HG03060 (cell line): ENCODE measurements at regions not wholly inside any gene's neighbourhood (a gene's known extent, or its start where the extent isn't known, plus 50 kb on each side); places are given as distances from the start of the nearest gene placed in this dataset.

Source experiments
- ATAC-seq: cut with Tn5 transposase; IDR thresholded peaks from one replicate; pipeline ENCODE4 v1.9.1; 2021; ENCODE audit warnings: low read depth, moderate number of reproducible peaks; ENCODE audit not compliant: unreplicated experiment

GRCh38 chr11:15481871-15482270 is 367.1 kb downstream of the INSC start:
- ATAC-seq, result no peak

DNA sequence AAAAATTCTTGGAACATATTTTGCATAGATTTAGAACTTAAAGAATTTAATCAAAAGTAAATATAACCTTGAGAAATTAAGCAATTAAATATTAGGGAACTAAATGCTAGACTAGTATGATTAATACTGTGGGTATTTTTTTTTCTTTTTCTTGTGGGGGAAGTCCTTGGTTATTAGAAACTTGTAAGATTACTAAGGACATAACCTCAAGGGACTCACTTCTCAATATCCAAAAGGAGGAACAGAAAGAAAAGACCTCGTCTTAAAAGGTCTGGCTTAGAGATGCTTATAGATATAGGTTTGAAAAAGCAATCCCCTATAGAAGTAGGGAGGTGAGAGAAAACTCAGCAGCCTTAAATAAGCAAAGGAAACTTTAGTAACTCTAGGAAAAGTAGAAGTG is 368.5 kb downstream of the INSC start:
- peak; percentile 44 for ATAC-seq

DNA sequence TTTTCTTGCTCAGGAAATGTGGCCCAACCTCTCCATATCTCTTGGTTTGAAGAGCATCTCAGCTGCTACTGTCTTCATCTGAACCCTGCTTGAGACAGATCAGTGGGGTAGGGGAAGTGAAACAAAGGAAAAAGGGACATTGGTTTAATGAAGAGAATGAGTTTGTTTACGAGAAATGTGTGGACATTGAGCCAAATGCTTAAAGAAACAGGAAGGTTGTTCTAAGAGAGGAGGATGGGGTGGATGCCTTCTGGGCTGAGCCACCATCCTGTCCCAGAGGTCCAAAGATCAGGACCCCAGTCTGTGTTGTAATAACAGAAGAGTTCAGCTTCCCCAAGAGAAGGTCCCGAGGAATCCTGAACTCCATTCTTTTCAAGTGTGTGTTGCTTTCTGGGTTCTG is 369.7 kb downstream of the INSC start:
- no peak for ATAC-seq

DNA sequence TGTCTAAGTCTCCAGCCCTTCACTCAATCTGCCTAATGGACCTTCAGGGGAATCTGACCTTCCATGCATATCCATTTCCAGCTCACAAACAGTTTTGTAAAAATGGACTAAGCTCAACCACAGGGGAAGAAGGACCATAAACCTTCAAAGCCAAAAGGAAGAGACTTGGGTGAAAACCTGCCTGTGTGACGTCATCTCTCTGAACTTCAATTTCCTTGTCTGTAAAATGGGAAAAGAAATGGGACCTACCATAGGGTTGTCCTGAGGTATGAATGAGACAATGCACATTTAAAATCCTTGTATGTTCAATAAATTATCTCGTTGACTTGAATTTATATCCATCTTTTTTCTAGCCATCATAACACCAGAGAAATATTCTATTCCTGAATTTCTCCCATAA is 370.7 kb downstream of the INSC start:
- no peak for ATAC-seq

- no peak for ATAC-seq
Measured at GRCh38 chr11:15489281-15489680, 374.6 kb downstream of the INSC start.

DNA sequence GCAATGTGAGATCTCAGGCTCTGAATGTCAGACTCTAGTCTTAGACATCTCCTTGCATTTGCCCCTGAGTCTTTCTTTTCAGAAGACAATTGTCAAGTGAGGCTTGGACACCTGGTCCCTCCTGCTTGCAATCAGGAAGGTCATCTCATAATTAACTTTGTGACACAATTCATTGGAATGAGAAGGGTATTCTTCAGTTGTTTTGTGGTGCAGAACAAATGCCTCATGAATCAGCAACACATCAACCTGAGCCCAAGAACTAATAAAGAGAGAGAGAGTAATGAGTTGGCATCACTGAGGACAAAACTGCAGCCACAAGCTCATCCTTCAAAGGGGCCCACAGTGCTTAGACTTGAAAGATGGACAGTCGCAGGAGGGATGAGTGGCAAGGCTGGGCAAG is 375.8 kb downstream of the INSC start:
- no peak for ATAC-seq

DNA sequence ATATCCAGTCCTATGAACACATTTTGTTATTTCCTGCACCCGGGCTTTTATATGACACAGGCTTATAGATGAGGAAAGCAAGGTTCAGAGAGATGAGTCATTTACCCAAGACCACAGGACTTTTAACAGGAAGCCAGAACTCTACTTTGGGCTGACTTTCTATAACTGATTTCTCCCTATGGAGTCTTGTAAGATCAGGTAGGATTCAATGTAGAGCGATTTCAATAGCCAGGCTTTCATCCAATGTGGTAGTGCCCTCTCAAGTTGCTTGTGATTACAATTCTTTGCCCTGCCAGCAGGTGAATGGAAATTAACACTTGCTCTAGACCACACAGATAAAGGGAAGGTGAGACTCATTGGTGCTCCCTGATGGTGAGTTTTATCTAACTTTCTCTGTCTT is 378.3 kb downstream of the INSC start:
- ATAC-seq, result no peak

DNA sequence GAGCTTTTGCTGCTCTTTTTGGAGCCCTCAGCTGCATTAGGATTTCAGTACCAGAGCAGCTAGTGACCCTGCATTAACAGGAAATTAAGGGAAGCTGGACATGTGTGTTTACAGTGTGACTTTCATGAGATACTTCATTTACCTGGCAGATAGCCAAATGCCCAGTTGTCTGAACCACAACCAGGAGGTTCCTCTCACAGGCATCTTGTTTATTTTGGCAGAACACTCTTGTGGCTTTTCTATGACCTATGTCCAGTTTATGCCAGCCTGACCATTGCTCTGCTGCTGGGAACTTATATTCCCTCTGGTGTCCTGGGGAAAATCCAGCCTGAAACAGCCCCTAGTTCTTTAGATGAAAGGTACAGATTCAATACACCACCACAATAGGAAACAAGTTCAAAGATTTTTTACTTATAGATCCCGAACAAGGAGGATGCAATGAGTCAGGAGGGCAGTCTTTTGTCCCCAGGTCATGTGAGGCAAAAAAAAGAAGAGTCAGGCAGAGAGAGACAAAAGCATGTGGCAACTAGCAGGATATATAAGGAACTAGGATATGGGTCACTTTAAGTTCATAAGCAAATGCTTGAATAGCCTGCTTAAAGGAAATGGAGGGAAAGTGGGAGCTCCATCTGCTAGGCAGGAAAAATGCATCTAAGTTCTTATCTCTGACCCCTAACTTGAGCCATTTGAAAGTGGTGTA is 379.3 kb downstream of the INSC start:
- ATAC-seq, result no peak

DNA sequence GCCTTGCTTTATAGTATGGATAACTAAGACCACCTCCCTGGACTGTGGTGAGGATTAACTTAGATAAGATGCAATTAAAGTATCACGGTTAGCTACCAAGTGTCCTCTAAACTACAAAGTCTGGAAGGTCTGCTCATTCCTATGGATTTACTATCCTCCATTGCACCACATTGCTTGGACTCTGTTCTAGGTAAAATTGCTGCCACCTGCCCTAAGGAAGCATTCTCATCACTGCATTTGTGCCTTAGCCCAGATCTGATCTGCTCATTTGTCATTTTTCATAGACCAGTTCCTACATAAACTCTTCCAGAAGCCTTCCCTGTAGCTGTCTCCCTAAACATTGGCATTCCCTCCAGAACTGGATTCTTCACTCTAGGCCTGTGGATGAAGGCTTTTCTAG is 380.0 kb downstream of the INSC start:
- no peak for ATAC-seq

DNA sequence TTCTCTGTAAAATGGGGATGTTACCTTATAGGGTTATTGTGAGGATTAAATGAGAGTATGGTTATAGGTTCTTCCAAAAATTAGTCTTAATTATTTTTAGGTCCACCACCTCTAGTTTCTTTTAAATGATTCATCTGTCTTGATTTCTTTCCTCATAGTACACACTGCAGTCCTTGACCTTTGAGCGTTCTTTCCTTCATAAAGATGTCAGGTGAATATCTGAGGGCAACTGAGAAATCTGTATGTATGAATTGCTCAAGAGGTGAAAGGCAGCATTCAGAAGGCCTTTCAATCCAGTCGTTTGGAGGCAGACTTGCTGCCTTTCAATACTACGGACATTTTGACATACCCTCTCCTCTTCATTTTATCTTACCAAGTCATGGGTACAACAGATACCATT is 380.7 kb downstream of the INSC start:
- no peak for ATAC-seq

DNA sequence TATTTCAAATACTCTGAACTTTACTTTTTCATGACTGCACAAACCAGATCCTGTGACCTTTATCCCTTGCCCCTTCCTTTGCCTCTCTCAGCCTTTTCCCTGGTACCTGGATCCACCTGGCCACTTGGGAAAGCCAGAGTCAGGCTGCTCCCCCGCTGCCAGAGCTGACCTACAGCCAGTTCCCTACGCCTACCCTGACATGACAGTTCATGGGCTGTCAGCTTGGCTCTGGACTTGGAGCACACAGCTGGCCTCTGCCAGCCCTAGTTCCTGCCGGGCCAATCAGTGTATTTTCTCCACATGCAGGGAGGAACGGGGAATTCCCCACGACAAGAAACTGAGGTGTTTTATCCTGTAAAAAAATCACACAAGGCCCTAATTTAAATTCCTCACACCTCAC is 382.6 kb downstream of the INSC start:
- no peak for ATAC-seq

DNA sequence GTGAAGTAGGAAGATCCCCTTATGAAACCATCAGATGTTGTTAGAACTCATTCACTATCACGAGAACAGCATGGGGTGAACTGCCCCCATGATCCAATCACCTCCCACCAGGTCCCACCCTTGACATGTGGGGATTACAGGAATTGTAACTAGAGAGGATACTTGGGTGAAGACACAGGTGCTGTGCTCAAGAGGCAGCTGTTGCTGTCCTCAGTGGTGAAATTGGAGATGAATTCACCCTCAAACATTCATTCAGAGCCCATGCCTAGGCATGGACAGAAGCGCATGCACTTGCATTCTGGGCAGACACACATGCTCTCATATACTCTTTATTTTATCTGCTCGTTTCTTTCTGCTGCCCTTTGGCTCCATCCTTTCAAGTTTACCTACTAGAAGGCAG is 385.0 kb downstream of the INSC start:
- no peak for ATAC-seq

DNA sequence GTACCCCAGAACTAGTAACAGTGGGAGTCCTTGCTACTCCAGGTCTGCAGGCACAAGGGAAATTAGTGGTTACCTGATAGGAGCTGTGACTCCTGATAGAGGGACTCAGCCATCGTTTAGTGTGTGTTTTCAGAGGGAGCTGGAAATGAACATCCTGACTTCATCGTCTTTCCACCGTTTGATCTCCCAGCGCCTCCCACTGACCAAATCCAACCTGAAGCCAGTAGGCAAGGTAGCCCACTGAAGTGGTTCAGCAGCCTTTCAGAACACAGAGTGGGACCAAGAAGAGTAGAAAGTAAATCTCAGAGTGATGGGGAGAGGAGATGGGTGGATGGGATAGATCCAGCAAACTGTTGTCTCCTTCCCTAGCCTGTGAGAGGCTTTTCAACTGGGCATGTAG is 385.9 kb downstream of the INSC start:
- ATAC-seq, result no peak

GRCh38 chr11:15501566-15501965 is 386.8 kb downstream of the INSC start:
- no peak for ATAC-seq

DNA sequence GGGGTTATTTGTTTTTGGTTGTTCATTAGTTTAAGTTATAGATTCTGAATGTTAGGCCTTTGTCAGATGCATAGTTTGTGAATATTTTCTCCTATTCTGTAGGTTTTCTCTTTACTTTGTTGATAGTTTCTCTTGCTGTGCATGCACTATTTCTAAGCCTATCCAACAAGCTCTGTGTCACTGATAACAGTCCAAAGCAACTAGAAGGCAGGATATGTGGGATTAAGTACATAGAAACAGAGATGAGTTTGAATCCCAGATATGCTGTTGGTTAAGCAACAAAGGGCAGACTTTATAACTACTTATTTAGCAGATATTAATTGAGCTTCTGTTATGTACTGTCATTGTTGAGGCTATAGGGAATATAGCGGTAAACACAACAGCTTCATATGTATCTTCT is 390.4 kb downstream of the INSC start:
- ATAC-seq, result no peak

GRCh38 chr11:15507592-15507991 is 392.9 kb downstream of the INSC start:
- no peak for ATAC-seq

GRCh38 chr11:15509082-15509481 is 394.4 kb downstream of the INSC start:
- no peak for ATAC-seq

DNA sequence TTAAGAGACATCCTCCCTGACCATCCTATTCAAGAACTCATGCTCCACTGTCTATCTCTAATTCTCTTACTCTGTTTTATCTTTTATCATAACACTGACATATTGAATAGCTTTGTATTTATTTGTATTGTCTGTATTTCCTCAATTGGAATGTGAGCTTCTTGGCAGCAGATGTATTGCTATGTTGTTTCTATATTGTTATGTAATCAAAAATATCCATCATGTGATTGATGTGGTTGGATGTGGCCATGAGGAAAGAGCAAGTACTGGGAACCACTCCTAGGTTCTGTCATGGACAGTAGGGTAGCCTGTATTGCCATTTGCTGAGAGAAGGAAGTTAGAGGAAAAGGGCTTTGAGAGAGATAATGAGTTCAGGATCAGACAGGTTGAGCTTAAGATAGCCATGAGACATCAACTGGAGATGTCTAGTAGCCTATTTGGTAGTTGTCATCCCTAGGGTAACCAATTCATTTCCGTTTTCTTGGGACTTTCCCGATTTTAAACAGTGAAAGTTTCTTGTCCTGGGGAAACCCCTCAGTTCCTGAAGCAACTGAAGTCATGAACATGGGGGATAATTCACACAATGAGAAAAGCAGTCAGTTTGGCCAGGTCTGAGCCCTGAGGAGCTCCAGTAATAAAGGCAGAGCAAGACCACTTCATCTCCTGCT is 404.5 kb downstream of the INSC start:
- no peak for ATAC-seq

DNA sequence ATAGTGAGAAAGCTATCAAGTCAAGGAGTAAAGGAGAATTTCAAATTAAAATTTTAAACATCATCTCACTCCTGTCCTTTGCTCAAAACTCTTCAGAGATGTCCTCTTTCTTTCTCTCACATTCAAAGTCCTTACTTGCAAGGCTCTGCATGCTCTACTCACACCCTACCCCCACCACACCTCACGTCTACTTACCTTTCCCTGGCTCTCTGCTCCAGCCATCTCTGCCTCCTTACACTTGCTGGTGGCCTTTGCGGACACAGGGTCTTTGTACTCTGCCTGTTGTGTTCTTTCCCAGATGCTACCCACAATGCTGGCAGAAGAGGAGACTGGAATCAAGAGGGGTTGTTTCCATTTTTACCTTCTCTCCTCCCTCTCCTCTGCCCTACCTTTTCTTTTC is 405.2 kb downstream of the INSC start:
- no peak for ATAC-seq

GRCh38 chr11:15523543-15523942 is 408.8 kb downstream of the INSC start:
- ATAC-seq, result no peak

GRCh38 chr11:15525582-15525981 is 410.9 kb downstream of the INSC start:
- no peak for ATAC-seq

DNA sequence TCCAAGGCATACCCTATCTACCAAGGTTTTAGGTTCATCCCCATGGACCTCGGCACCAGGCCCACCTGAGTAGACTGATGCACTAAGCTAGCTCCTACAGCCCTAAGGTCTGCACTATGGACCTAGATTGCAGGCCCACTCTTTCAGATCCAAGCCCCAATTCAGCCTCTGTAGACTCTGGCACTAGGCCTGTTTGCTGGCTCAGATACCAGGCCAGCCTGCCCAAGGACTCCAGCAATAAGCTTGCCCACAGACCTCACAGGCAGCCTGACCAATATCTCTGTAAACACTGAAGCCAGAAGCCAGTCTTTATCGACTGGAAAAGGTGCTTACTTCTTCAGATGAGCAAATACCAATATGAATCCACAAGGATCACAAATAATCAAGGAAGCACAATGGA is 411.3 kb downstream of the INSC start:
- ATAC-seq, result no peak
